SK-N-SH treated with all-trans-retinoic acid at 6 μM for 48 hours (cell line): ENCODE measurements at regions not wholly inside any gene's neighbourhood (a gene's known extent, or its start where the extent isn't known, plus 50 kb on each side); places are given as distances from the start of the nearest gene placed in this dataset.

Experiments
- ATAC-seq: fragments of 200-7000 bp; cut with Tn5 transposase; 3 replicates; pipeline ENCODE4 v1.9.1; 2020; ENCODE audit warnings: mild to moderate bottlenecking, moderate library complexity
- ARNTL ChIP-seq: fragments of 450-650 bp; formaldehyde crosslinking; IDR thresholded peaks from 2 replicates; pipeline ENCODE4 v1.5.0; 2020; ENCODE audit warnings: low read depth, mild to moderate bottlenecking, moderate library complexity, borderline replicate concordance
- BACH2 ChIP-seq: fragments of 250-450 bp; sonication (Bioruptor Pico); IDR thresholded peaks from 2 replicates; pipeline ENCODE4 v1.9.0; 2021; ENCODE audit warnings: mild to moderate bottlenecking, borderline replicate concordance
- CSDC2 ChIP-seq: fragments of 250-450 bp; sonication (Bioruptor Pico); IDR thresholded peaks from 2 replicates; pipeline ENCODE4 v1.5.0; 2020; ENCODE audit warnings: mild to moderate bottlenecking, moderate library complexity
- ESRRG ChIP-seq: fragments of 250-450 bp; sonication (Bioruptor Pico); IDR thresholded peaks from 2 replicates; pipeline ENCODE4 v1.6.1; 2021; ENCODE audit warnings: mild to moderate bottlenecking
- GLIS3 ChIP-seq: fragments of 250-450 bp; sonication (Bioruptor Pico); IDR thresholded peaks from 2 replicates; pipeline ENCODE4 v1.5.0; 2020; ENCODE audit warnings: mild to moderate bottlenecking, moderate library complexity
- ISL1 ChIP-seq: fragments of 250-450 bp; sonication (Bioruptor Pico); IDR thresholded peaks from 2 replicates; pipeline ENCODE4 v2.1.2; 2022; ENCODE audit warnings: mild to moderate bottlenecking, moderate library complexity
- OSR1 ChIP-seq: fragments of 250-450 bp; sonication (Bioruptor Pico); IDR thresholded peaks from 2 replicates; pipeline ENCODE4 v1.8.0; 2022; ENCODE audit warnings: moderate library complexity, mild to moderate bottlenecking, inconsistent platforms
- PPARA ChIP-seq: fragments of 250-450 bp; sonication (Bioruptor Pico); IDR thresholded peaks from 2 replicates; pipeline ENCODE4 v1.5.0; 2020; ENCODE audit warnings: mild to moderate bottlenecking, borderline replicate concordance
- SNAI2 ChIP-seq: fragments of 250-450 bp; sonication (Bioruptor Pico); IDR thresholded peaks from 2 replicates; pipeline ENCODE4 v1.5.0; 2020; ENCODE audit warnings: mild to moderate bottlenecking, moderate library complexity
- TCF4 ChIP-seq: fragments of 250-450 bp; sonication (Bioruptor Pico); IDR thresholded peaks from 2 replicates; pipeline ENCODE4 v1.8.0; 2021; ENCODE audit warnings: mild to moderate bottlenecking, moderate library complexity, borderline replicate concordance
- TOX ChIP-seq: fragments of 250-450 bp; sonication (Bioruptor Pico); IDR thresholded peaks from 2 replicates; pipeline ENCODE4 v1.8.0; 2021; ENCODE audit warnings: mild to moderate bottlenecking, moderate library complexity, borderline replicate concordance
- ZC3H10 ChIP-seq: fragments of 250-450 bp; sonication (Bioruptor Pico); IDR thresholded peaks from 2 replicates; pipeline ENCODE4 v1.5.1; 2021; ENCODE audit warnings: mild to moderate bottlenecking, moderate library complexity
- ZFP3 ChIP-seq: fragments of 250-450 bp; sonication (Bioruptor Pico); IDR thresholded peaks from 2 replicates; pipeline ENCODE4 v1.5.0; 2020; ENCODE audit warnings: mild to moderate bottlenecking, moderate library complexity
- ZFP30 ChIP-seq: fragments of 450-650 bp; formaldehyde crosslinking; IDR thresholded peaks from 2 replicates; pipeline ENCODE4 v1.5.0; 2022; ENCODE audit warnings: mild to moderate bottlenecking, moderate library complexity
- ZNF70 ChIP-seq: fragments of 450-650 bp; formaldehyde crosslinking; IDR thresholded peaks from 2 replicates; pipeline ENCODE4 v1.5.0; 2020; ENCODE audit warnings: mild to moderate bottlenecking, moderate library complexity
- ZNF8 ChIP-seq: fragments of 450-650 bp; formaldehyde crosslinking; IDR thresholded peaks from 2 replicates; pipeline ENCODE4 v1.5.0; 2020; ENCODE audit warnings: mild to moderate bottlenecking, moderate library complexity
- TF ChIP-seq, protein P1 (sequence below): fragments of 250-450 bp; sonication (Bioruptor Pico); IDR thresholded peaks from 2 replicates; pipeline ENCODE4 v1.8.0; 2021; ENCODE audit warnings: low read depth, mild to moderate bottlenecking, moderate library complexity, borderline replicate concordance
- TF ChIP-seq, protein P2 (sequence below): fragments of 250-450 bp; sonication (Bioruptor Pico); IDR thresholded peaks from 2 replicates; pipeline ENCODE4 v1.5.1; 2020; ENCODE audit warnings: low read depth, mild to moderate bottlenecking, moderate library complexity
- TF ChIP-seq, protein P3 (sequence below): fragments of 250-450 bp; sonication (Bioruptor Pico); IDR thresholded peaks from 2 replicates; pipeline ENCODE4 v1.5.0; 2020; ENCODE audit warnings: mild to moderate bottlenecking, moderate library complexity

DNA sequence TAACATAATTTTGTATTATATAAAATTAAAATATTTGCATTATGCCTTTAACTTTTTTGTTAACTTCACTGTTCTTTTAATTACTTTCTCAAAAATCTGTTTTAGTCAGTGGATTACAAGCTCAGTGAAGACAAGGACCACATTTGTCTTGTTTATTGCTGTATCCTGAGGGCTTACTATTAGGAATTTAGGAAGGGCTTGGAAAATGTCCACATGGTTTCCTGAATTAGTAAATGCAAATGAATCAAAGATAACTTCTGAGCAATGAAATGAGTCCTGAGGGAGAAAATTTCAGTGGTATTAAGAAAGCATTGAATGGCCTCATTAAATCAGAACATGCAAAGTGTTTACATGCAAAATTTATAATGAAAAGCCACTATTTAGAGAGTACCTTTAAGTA, 1293.2 kb upstream of the GOT2 start:
- no peak for TF ChIP-seq SNAI2
- no peak for TF ChIP-seq TOX (CRISPR knock-in tag)
- TF ChIP-seq CSDC2 (CRISPR knock-in tag) = no peak
- TF ChIP-seq, protein P1, sequence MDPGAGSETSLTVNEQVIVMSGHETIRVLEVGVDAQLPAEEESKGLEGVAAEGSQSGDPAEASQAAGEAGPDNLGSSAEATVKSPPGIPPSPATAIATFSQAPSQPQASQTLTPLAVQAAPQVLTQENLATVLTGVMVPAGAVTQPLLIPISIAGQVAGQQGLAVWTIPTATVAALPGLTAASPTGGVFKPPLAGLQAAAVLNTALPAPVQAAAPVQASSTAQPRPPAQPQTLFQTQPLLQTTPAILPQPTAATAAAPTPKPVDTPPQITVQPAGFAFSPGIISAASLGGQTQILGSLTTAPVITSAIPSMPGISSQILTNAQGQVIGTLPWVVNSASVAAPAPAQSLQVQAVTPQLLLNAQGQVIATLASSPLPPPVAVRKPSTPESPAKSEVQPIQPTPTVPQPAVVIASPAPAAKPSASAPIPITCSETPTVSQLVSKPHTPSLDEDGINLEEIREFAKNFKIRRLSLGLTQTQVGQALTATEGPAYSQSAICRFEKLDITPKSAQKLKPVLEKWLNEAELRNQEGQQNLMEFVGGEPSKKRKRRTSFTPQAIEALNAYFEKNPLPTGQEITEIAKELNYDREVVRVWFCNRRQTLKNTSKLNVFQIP (CRISPR knock-in tag) = no peak
- no peak for TF ChIP-seq ARNTL (CRISPR knock-in tag)
- TF ChIP-seq, protein P2, sequence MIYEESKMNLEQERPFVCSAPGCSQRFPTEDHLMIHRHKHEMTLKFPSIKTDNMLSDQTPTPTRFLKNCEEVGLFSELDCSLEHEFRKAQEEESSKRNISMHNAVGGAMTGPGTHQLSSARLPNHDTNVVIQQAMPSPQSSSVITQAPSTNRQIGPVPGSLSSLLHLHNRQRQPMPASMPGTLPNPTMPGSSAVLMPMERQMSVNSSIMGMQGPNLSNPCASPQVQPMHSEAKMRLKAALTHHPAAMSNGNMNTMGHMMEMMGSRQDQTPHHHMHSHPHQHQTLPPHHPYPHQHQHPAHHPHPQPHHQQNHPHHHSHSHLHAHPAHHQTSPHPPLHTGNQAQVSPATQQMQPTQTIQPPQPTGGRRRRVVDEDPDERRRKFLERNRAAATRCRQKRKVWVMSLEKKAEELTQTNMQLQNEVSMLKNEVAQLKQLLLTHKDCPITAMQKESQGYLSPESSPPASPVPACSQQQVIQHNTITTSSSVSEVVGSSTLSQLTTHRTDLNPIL (CRISPR knock-in tag) = no peak
- no peak for ATAC-seq

GRCh38 chr16:60013076-60013475, 1279.0 kb upstream of the GOT2 start:
- TF ChIP-seq, protein P2 (CRISPR knock-in tag) = no peak
- no peak for ATAC-seq

GRCh38 chr16:60001523-60001922, 1267.4 kb upstream of the GOT2 start:
- TF ChIP-seq ZNF70 (CRISPR knock-in tag) = no peak
- no peak for TF ChIP-seq ZC3H10 (CRISPR knock-in tag)
- no peak for TF ChIP-seq ARNTL (CRISPR knock-in tag)
- TF ChIP-seq, protein P3, sequence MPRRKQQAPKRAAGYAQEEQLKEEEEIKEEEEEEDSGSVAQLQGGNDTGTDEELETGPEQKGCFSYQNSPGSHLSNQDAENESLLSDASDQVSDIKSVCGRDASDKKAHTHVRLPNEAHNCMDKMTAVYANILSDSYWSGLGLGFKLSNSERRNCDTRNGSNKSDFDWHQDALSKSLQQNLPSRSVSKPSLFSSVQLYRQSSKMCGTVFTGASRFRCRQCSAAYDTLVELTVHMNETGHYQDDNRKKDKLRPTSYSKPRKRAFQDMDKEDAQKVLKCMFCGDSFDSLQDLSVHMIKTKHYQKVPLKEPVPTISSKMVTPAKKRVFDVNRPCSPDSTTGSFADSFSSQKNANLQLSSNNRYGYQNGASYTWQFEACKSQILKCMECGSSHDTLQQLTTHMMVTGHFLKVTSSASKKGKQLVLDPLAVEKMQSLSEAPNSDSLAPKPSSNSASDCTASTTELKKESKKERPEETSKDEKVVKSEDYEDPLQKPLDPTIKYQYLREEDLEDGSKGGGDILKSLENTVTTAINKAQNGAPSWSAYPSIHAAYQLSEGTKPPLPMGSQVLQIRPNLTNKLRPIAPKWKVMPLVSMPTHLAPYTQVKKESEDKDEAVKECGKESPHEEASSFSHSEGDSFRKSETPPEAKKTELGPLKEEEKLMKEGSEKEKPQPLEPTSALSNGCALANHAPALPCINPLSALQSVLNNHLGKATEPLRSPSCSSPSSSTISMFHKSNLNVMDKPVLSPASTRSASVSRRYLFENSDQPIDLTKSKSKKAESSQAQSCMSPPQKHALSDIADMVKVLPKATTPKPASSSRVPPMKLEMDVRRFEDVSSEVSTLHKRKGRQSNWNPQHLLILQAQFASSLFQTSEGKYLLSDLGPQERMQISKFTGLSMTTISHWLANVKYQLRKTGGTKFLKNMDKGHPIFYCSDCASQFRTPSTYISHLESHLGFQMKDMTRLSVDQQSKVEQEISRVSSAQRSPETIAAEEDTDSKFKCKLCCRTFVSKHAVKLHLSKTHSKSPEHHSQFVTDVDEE (CRISPR knock-in tag) = no peak
- no peak for TF ChIP-seq TCF4 (CRISPR knock-in tag)
- no peak for TF ChIP-seq SNAI2
- TF ChIP-seq ZFP3 (CRISPR knock-in tag) = no peak
- no peak for TF ChIP-seq CSDC2 (CRISPR knock-in tag)
- TF ChIP-seq ISL1 (CRISPR knock-in tag) = no peak
- no peak for TF ChIP-seq PPARA
- TF ChIP-seq TOX (CRISPR knock-in tag) = no peak
- TF ChIP-seq, protein P1 (CRISPR knock-in tag) = no peak
- TF ChIP-seq ZNF8 (CRISPR knock-in tag) = no peak
- no peak for TF ChIP-seq OSR1 (CRISPR knock-in tag)
- no peak for TF ChIP-seq ZFP30 (CRISPR knock-in tag)
- TF ChIP-seq, protein P2 (CRISPR knock-in tag) = no peak
- no peak for TF ChIP-seq BACH2 (CRISPR knock-in tag)
- no peak for TF ChIP-seq GLIS3 (CRISPR knock-in tag)
- TF ChIP-seq ESRRG = no peak

More at GRCh38 chr16:60001523-60001922, 1267.4 kb upstream of the GOT2 start:
- no peak for ATAC-seq
